ENCODE measurements at regions not wholly inside any gene's neighbourhood (a gene's known extent, or its start where the extent isn't known, plus 50 kb on each side); places are given as distances from the start of the nearest gene placed in this dataset.

DNA sequence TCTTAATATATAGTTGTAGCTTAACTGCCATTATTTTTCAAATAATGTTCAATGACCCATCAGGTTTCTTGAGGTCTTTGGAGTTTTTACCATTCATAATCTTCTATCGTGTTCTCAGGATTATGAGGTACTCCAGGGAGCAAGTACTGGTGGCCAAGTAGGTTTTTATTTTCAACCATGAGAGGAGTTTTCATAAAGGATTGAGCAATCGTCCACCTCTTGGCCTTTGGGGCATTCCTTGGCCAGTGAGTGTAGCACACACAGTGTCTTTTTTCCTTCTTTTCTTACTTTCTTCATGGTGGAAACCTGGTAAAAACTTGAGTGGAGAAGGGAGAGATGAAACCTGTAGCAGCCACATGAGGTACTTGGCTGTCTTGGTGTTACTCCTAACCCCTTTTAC, 567.0 kb upstream of the NR3C2 start:
- H4K20me1 ChIP-seq (ENCODE audit: control insufficient read depth, extremely low read depth, insufficient read depth, low read length): no peaks in the 10 kb centered on the region
- no peak overlapping the region for H3K4me2 ChIP-seq (ENCODE audit: extremely low read depth, insufficient read depth, low read length)
- H3K27ac ChIP-seq (ENCODE audit: insufficient read depth, low read length): no peak overlapping the region
- H3K36me3 ChIP-seq (ENCODE audit: control insufficient read depth, insufficient read depth, low read length): no peaks in the 10 kb centered on the region
- no peaks in the 10 kb centered on the region for H3K4me1 ChIP-seq (ENCODE audit: control insufficient read depth, extremely low read depth, insufficient read depth, low read length)
- H3K4me3 ChIP-seq (replicated peaks in 1 of 4; ENCODE audit: control extremely low read depth in 1 of 4, insufficient read depth in 1 of 4, low read depth in 3 of 4, low read length in 4 of 4): no peak overlapping the region
- no peaks in the 10 kb centered on the region for H3K27me3 ChIP-seq (ENCODE audit: control insufficient read depth, insufficient read depth, low read length)
- no peak overlapping the region for H3K9ac ChIP-seq (ENCODE audit: insufficient read depth, low read length)
- TF ChIP-seq EZH2 (IDR thresholded peaks at IDR 0.05; ENCODE audit: low read length, missing control alignments): no peak
- TF ChIP-seq, protein P1, sequence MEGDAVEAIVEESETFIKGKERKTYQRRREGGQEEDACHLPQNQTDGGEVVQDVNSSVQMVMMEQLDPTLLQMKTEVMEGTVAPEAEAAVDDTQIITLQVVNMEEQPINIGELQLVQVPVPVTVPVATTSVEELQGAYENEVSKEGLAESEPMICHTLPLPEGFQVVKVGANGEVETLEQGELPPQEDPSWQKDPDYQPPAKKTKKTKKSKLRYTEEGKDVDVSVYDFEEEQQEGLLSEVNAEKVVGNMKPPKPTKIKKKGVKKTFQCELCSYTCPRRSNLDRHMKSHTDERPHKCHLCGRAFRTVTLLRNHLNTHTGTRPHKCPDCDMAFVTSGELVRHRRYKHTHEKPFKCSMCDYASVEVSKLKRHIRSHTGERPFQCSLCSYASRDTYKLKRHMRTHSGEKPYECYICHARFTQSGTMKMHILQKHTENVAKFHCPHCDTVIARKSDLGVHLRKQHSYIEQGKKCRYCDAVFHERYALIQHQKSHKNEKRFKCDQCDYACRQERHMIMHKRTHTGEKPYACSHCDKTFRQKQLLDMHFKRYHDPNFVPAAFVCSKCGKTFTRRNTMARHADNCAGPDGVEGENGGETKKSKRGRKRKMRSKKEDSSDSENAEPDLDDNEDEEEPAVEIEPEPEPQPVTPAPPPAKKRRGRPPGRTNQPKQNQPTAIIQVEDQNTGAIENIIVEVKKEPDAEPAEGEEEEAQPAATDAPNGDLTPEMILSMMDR (conservative IDR thresholded peaks at IDR 0.05 in 1 of 2, IDR thresholded peaks at IDR 0.05 in 1 of 2; ENCODE audit: low read depth in 1 of 2, low read length in 2 of 2): no peak
- no peaks in the 10 kb centered on the region for H3K9me3 ChIP-seq (ENCODE audit: control insufficient read depth, insufficient read depth, low read depth, low read length)
- no peak for DNase-seq (ENCODE audit: low read depth in 2 of 2)
- H3K79me2 ChIP-seq (ENCODE audit: control insufficient read depth, insufficient read depth, low read length): no peaks in the 10 kb centered on the region
- H2AFZ ChIP-seq (ENCODE audit: low read length): no peak overlapping the region

DNA sequence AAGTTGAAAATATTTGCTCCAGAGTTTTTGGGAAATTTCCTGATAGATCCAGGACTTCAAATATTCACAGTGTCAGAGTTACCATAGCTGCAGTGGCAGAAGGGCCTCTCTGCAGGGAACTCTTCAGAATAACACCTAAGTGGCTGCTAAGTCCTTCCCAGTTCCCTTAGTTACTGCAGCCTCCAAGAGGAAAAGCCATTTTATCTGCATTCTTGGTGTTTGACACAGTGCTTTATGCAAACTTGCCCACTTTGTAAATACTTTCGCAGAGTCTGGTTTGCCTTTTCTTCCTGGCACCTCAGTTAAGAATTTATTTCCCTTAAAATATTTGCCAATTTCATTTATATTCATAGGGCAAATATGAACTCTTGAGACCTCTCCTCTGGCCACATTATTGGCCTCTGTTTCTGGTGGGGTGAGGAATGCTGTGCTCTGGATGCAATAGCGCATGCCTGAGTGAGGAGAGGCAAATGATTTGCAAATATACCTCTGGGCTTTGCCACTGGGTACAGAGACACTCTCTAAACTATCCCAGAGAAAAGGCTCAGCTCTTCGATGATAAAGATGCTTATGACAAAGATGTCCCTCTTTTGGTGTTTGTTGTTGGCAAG, 566.3 kb upstream of the NR3C2 start:
- Histone ChIP-seq H3K36me3 (ENCODE audit: control insufficient read depth, insufficient read depth, low read length) (no peaks in the 10 kb centered on the region), H3K27ac (ENCODE audit: insufficient read depth, low read length) (no peak overlapping the region), H3K4me1 (ENCODE audit: control insufficient read depth, extremely low read depth, insufficient read depth, low read length) (no peaks in the 10 kb centered on the region), H3K27me3 (ENCODE audit: control insufficient read depth, insufficient read depth, low read length) (no peaks in the 10 kb centered on the region), H3K4me2 (ENCODE audit: extremely low read depth, insufficient read depth, low read length) (no peak overlapping the region), H3K9me3 (ENCODE audit: control insufficient read depth, insufficient read depth, low read depth, low read length) (no peaks in the 10 kb centered on the region), H3K9ac (ENCODE audit: insufficient read depth, low read length) (no peak overlapping the region), H4K20me1 (ENCODE audit: control insufficient read depth, extremely low read depth, insufficient read depth, low read length) (no peaks in the 10 kb centered on the region), H3K4me3 (replicated peaks in 1 of 4; ENCODE audit: control extremely low read depth in 1 of 4, insufficient read depth in 1 of 4, low read depth in 3 of 4, low read length in 4 of 4) (no peak overlapping the region), H3K79me2 (ENCODE audit: control insufficient read depth, insufficient read depth, low read length) (no peaks in the 10 kb centered on the region), H2AFZ (ENCODE audit: low read length) (no peak overlapping the region)
- peak in 1 of 2 donors; percentile 29 for DNase-seq (ENCODE audit: low read depth in 2 of 2)
- TF ChIP-seq, protein P1 (conservative IDR thresholded peaks at IDR 0.05 in 1 of 2, IDR thresholded peaks at IDR 0.05 in 1 of 2; ENCODE audit: low read depth in 1 of 2, low read length in 2 of 2): no peak
- no peak for TF ChIP-seq EZH2 (IDR thresholded peaks at IDR 0.05; ENCODE audit: low read length, missing control alignments)

DNA sequence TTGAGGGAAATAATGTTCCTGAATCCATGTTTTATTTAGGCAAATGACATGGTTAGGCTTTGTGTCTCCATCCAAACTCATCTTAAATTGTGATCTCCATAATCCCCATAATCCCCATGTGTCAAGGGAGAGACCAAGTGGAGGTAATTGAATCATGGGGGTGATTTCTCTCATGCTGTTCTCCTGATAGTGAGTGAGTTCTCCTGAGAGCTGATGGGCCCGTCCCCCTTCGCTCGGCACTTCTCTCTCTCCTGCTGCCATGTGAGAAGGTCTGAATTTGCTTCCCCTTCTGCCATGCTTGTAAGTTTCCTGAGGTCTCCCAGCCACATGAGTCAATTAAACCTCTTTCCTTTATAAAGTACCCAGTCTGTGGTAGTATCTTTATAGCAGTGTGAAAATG, 563.0 kb upstream of the NR3C2 start:
- no peak for TF ChIP-seq EZH2 (IDR thresholded peaks at IDR 0.05; ENCODE audit: low read length, missing control alignments)
- TF ChIP-seq, protein P1 (conservative IDR thresholded peaks at IDR 0.05 in 1 of 2, IDR thresholded peaks at IDR 0.05 in 1 of 2; ENCODE audit: low read depth in 1 of 2, low read length in 2 of 2): no peak
- H4K20me1 ChIP-seq (ENCODE audit: control insufficient read depth, extremely low read depth, insufficient read depth, low read length): no peaks in the 10 kb centered on the region
- no peaks in the 10 kb centered on the region for H3K4me1 ChIP-seq (ENCODE audit: control insufficient read depth, extremely low read depth, insufficient read depth, low read length)
- H3K36me3 ChIP-seq (ENCODE audit: control insufficient read depth, insufficient read depth, low read length): no peaks in the 10 kb centered on the region
- no peaks in the 10 kb centered on the region for H3K79me2 ChIP-seq (ENCODE audit: control insufficient read depth, insufficient read depth, low read length)
- no peak overlapping the region for H3K4me3 ChIP-seq (replicated peaks in 1 of 4; ENCODE audit: control extremely low read depth in 1 of 4, insufficient read depth in 1 of 4, low read depth in 3 of 4, low read length in 4 of 4)
- no peaks in the 10 kb centered on the region for H3K27me3 ChIP-seq (ENCODE audit: control insufficient read depth, insufficient read depth, low read length)
- H3K9ac ChIP-seq (ENCODE audit: insufficient read depth, low read length): no peak overlapping the region
- H2AFZ ChIP-seq (ENCODE audit: low read length): no peak overlapping the region
- H3K27ac ChIP-seq (ENCODE audit: insufficient read depth, low read length): no peak overlapping the region
- DNase-seq (ENCODE audit: low read depth in 2 of 2): no peak
- no peak overlapping the region for H3K4me2 ChIP-seq (ENCODE audit: extremely low read depth, insufficient read depth, low read length)
- no peaks in the 10 kb centered on the region for H3K9me3 ChIP-seq (ENCODE audit: control insufficient read depth, insufficient read depth, low read depth, low read length)
